ENCODE measurements at regions not wholly inside any gene's neighbourhood (a gene's known extent, or its start where the extent isn't known, plus 50 kb on each side); places are given as distances from the start of the nearest gene placed in this dataset.

- TF ChIP-seq ELK1 (IDR thresholded peaks at IDR 0.05; ENCODE audit: borderline replicate concordance, low read depth, low read length) (no peak), MAZ (IDR thresholded peaks at IDR 0.05; ENCODE audit: borderline replicate concordance, low read depth, low read length) (no peak), CHD1 (IDR thresholded peaks at IDR 0.05; ENCODE audit: low read depth, low read length) (no peak), NFE2L2 (IDR thresholded peaks at IDR 0.05; ENCODE audit: low read depth, low read length) (peak; percentile 86), SMC3 (IDR thresholded peaks at IDR 0.05; ENCODE audit: low read depth, low read length) (no peak), USF2 (IDR thresholded peaks at IDR 0.05; ENCODE audit: low read depth, low read length) (no peak), MAFK (IDR thresholded peaks at IDR 0.05; ENCODE audit: low read depth, low read length) (peak; percentile 87), FOS (IDR thresholded peaks at IDR 0.05; ENCODE audit: low read depth, low read length) (no peak), BHLHE40 (IDR thresholded peaks at IDR 0.05; ENCODE audit: low read depth, low read length) (no peak), RFX5 (IDR thresholded peaks at IDR 0.05; ENCODE audit: low read depth, low read length) (no peak), MXI1 (IDR thresholded peaks at IDR 0.05; ENCODE audit: borderline replicate concordance, low read depth, low read length) (no peak), RAD21 (IDR thresholded peaks at IDR 0.05; ENCODE audit: low read length) (no peak), POLR2A (IDR thresholded peaks at IDR 0.05; ENCODE audit: low read depth, low read length) (no peak), CEBPB (IDR thresholded peaks at IDR 0.05; ENCODE audit: low read depth, low read length) (no peak), RCOR1 (IDR thresholded peaks at IDR 0.05; ENCODE audit: insufficient replicate concordance, low read length) (no peak), CTCF (conservative IDR thresholded peaks at IDR 0.05; ENCODE audit: low read depth, low read length) (no peak)
- no peak overlapping the region for H4K91ac ChIP-seq (ENCODE audit: insufficient read depth, low read depth, low read length)
- H2BK120ac ChIP-seq (ENCODE audit: low read depth, low read length) = no peak overlapping the region
- intact Hi-C loops (cut with micrococcal nuclease) = loop anchor here (10.0 kb wide), 2 partner anchors 279 to 519 kb away; no protein-coding TSS in a partner anchor
- H2AFZ ChIP-seq (replicated peaks; ENCODE audit: low read length, poor library complexity) = no peak overlapping the region
- H3K9me1 ChIP-seq (ENCODE audit: insufficient read depth, low read length) = 0 out of 2 replicates have a peak, but pooled peaks cover 3% of the 10 kb centered on the region
- no peaks in the 10 kb centered on the region for H3K79me1 ChIP-seq (ENCODE audit: low read depth in 1 of 2, low read length in 2 of 2)
- no TSS peak for BruUV-seq (replicated peaks)
- H4K20me1 ChIP-seq (ENCODE audit: insufficient read depth, low read length) = no peaks in the 10 kb centered on the region
- POLR2A ChIA-PET (ENCODE audit: unreplicated experiment) = no interaction called here
- no peak overlapping the region for H3K9ac ChIP-seq (ENCODE audit: low read depth, low read length)
- DNase-seq = peak; percentile 19
- no peaks in the 10 kb centered on the region for H3K9me3 ChIP-seq (ENCODE audit: control insufficient read depth, insufficient read depth, low read length)
- WGBS, 2 experiments (ENCODE audit: extremely low coverage in 2 of 2, insufficient read length in 1 of 2) = no CpG with 5 or more reads among the region's 4 CpGs
- H3K18ac ChIP-seq (ENCODE audit: low read depth, low read length) = no peak overlapping the region
- no peak overlapping the region for H2BK20ac ChIP-seq (ENCODE audit: low read depth, low read length)
- no peak overlapping the region for H2AK9ac ChIP-seq (replicated peaks; ENCODE audit: low read depth, low read length, poor library complexity)
- in situ Hi-C loops (cut with MboI; ENCODE audit: low sequenced_read_pairs) = no loop called here
- no peak overlapping the region for H4K5ac ChIP-seq (ENCODE audit: low read depth, low read length)
- H4K8ac ChIP-seq (ENCODE audit: low read depth in 2 of 2, low read length in 2 of 2) = no peak overlapping the region
- H3K36me3 ChIP-seq (ENCODE audit: control insufficient read depth, insufficient read depth, low read length) = no peaks in the 10 kb centered on the region
- H3K27me3 ChIP-seq (ENCODE audit: control insufficient read depth, insufficient read depth, low read length) = no peaks in the 10 kb centered on the region
- H3K14ac ChIP-seq (replicated peaks; ENCODE audit: low read depth, low read length) = no peak overlapping the region
- H3K27ac ChIP-seq (ENCODE audit: insufficient read depth, low read length) = no peak overlapping the region
- H2BK5ac ChIP-seq (ENCODE audit: low read depth, low read length, poor library complexity, severe bottlenecking) = no peak overlapping the region
- no peak overlapping the region for H3K23ac ChIP-seq (ENCODE audit: low read depth, low read length)
- H3K4me3 ChIP-seq (ENCODE audit: insufficient read depth, low read depth, low read length) = no peak overlapping the region
- H3K4me2 ChIP-seq (ENCODE audit: low read depth, low read length) = no peak overlapping the region
- dilution Hi-C loops (cut with HindIII; ENCODE audit: low sequenced_read_pairs, unreplicated experiment) = no loop called here
- no peak overlapping the region for H2AK5ac ChIP-seq (ENCODE audit: low read depth, low read length)
- peaks cover 7% of the 10 kb centered on the region for H3K4me1 ChIP-seq (ENCODE audit: control insufficient read depth, insufficient read depth, low read length)
- no peak for ATAC-seq (ENCODE audit: low read depth)
- CTCF ChIA-PET = no interaction called here
- no peak overlapping the region for H2BK15ac ChIP-seq (ENCODE audit: low read depth, low read length)
- H3K4ac ChIP-seq (ENCODE audit: low read depth, low read length) = no peak overlapping the region
- no peak overlapping the region for H3K56ac ChIP-seq (ENCODE audit: extremely low read depth, insufficient read depth, low read length)
Measured at GRCh38 chr2:187985923-187986322, 305.8 kb upstream of the GULP1 start.
